ENCODE measurements at regions not wholly inside any gene's neighbourhood (a gene's known extent, or its start where the extent isn't known, plus 50 kb on each side); places are given as distances from the start of the nearest gene placed in this dataset.

DNA sequence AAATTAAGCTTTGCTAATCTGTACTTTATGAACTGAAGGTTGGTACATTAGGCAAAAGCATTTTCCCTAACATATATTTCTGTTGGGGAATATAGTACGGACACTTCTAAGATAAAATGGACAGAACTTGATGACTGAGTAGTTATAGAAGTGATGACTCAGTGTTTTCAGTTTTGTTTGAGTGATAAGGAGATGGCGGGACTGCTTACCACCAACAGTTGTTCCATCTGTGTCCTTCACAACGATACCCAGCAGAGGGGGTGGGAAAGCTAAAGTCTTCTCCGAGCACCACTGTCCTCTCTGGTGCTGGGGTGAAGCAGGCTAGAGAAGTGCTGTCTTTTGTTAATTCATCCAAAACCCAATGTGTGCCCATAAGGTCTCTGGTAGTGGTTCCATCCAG lies 195.8 kb downstream of the CD47 start:
- DNase-seq, result no peak

DNA sequence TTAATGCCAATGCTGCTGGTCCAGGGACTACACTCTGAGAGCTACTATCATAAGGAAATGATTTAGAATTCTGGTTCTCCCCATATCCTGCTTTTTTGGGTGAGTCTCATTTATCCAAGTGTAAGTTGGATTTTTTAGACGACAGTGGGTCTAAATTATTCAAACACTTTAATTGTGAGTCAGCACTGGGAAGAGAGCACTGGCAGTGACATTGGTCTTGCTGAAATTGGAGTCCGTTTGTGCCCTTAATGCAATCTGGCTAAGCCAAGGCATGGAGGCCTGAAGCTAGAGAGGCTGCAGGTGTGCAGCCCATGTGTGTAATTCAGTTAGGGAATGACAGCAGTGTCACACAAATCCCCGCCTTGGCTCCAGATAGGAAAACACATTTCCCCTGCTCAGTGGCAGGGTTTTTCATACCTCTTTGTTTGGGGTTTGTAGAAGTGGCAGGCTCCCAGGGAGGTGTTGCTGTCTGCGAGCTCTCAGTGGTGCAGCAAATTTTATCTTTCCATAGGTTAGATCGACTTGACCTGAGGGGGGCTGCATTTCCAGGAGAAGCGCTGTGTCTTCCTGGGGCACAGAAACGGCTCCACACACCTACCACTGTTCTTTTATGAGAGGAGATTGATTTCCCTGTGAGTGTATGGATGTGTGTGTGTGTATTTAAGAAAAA lies 197.7 kb downstream of the CD47 start:
- DNase-seq, result no peak

DNA sequence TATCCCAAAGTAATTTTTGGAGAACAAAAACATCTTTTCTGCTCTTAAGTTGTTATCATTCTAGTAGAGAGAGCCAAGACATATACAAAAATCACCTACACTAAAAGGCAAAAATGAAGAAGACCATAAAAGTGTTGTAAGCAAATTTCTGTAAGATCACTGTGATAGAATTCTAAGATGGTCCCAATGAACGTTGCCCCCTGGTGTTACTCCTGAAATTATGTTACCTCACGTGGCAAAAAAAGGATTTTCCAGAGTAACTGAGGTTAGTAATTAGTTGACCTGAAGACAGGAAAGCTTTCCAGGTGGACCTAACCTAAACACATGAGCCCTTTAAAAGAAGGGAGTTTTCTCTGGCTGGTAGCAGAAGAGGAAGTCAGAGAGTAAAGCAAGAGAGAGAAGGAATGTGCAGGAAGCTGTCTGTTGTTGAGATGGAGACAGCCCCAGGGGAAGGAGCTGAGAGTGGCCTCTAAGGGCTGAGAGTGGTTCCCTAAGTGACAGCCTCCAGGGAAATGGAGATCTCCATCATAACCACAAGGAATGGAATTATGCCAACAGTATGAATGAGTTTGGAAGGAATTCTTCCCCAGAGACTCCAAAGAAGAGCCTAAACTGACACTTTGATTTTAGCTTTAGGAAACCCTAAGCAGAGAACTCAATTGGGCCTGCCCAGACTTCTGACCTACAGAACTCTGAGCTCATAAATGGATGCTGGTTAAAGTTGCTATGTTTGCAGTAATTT lies 205.9 kb downstream of the CD47 start:
- peak; percentile 89 for DNase-seq

DNA sequence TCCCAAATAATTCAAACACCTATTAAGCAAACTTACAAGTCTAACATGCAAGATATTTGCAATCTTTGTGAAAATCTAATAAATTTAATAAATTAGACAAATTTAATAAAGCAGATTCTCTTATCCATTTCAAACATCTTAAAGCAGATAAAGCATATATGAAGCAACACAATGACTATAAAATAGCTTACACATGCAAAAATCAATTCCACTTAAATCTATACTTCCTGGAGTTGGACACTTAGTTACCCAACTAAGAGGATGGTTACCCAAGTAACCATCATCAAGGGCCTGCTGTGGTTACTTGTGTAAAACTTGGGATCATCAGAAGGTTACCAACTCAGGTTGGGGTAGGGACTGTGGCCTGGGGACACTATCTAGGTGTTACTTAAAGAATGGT lies 206.8 kb downstream of the CD47 start:
- no peak for DNase-seq

DNA sequence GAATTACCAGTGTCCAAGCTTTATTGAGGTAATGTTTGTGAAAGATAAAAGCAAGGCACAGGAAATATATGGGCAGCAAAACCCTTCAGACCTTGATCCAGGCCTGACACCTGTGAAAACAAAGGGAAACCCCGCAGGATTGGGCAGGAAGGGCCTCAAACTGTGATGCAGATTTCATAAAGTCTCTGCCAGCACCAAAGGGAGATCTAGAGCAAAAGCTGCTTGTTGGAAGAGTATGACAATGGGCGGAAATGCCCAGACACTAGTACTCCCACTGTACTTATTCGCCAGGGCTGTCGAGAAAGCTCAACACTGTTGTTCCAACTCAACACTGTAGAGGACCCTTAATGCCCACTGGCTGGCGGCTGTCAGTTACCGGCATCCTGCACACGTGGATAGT lies 207.9 kb downstream of the CD47 start:
- no peak for DNase-seq

DNA sequence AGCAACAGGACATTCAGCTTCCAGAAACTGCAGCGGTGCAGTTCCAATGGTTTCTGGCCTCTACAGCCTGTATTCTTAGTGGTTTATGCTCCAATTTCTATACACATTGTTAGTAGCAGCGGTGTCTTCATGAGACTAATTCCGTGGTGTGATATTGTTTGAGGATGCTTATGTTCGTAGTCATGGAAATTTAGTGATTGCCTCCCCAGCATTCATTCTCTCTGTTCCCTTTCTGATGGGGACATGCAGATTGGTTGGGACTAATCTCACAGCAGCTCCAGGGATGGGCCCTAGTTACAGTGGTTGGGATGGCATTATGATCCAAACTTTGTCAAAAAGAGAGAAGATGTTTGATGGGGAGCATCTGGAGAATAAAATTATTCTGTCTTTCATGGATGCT lies 208.6 kb downstream of the CD47 start:
- DNase-seq, result no peak

DNA sequence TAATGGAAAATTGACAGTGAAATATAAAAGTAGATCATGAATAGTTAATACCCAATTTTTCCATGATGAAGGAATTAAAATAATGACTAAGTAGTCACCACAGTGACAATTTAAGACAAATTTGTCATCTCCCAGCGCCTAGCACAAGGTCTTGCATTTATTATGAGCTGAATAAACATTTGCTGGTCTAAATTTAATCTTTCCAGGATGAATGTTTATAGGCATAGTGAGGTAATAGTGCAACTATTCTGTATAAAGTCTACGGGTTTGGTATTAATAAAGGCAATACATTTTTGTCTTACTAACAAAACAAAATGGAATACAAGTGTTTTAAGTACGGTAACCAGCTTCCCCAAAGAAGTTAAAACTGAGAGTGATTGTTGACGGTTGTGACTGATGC lies 209.3 kb downstream of the CD47 start:
- no peak for DNase-seq

DNA sequence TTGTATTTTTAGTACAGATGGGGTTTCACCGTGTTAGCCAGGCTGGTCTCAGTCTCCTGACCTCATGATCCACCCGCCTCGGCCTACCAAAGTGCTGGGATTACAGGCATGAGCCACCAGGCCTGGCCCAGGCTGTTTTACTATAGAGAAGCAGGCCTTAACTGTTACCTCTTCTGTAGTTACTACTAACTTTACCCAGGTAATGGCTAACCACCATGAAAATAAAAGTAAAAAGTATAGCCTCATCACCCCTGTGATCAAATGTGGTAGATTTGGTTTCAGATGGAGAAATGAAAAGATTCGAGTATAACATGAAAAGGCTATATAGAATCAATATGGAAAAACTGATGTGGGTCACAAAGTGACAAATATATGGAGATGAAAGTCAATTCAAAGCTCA lies 210.1 kb downstream of the CD47 start:
- DNase-seq, result no peak

DNA sequence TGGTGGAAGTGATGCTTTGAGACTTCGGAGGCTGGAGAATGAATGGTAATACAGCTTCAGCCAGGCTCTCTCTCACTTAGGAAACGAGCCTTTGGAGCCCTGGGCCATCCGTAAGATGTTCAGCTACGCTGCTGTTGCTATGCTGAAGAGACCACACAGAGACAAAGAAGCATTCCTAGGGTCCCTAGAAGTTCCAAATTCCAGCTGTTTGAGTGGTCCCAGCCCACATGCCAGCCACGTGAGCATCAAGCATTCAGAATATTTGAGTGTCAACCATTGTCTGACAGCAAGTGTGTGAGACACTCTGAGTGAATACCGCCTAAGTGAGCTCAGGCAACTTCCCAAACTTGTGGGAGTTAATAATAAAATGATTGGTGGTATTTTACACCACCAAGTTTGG lies 212.9 kb downstream of the CD47 start:
- peak; percentile 75 for DNase-seq

DNA sequence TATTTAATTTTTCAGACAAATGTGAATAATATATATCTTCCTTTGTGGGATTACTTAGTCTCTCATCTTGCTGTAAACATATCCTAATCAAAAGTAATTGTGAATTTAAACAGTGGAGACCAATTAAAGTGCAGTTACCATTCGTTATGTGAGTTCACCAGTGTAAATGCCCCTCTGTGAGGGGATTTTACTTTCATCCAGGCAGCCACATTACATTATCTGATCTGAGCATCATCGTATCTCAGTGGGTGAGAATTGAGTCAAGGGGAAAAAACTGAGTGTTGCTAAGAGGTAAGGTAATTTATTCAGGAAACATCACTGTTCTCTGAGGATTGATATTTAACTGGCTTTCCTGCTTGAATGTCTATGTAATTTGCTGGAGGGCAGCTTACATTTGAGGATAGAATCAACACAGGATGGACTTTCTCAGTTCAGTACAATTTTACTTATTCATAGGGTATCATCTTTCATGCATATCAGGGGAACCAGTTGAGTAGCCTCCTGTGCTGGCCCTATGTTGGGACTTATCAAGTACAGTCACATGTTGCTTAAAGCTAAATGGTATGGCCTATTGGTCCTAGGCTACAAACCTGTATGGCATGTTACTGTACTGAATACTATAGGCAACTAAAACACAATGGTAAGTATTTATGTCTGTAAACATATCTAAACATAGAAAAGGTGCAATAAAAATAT lies 219.7 kb downstream of the CD47 start:
- DNase-seq, result no peak

DNA sequence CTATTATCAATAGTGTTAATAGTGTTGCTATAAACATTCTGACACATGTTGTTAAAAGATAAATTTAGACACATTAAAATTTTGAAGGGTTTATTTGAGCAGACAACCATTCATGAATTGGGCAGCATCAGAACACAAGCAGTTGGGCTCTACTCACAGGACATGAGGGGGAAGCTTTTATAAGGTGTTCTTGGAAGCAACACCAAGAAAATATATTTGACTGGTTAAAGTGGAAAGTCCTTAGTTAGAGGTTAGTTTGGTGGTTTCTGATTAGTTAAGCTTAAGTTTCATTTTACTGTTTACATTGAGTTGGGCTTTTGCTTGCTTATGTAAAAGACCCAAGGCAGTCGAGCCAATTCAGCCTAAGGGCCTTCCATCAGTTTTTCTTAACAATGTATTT lies 220.7 kb downstream of the CD47 start:
- DNase-seq, result no peak

DNA sequence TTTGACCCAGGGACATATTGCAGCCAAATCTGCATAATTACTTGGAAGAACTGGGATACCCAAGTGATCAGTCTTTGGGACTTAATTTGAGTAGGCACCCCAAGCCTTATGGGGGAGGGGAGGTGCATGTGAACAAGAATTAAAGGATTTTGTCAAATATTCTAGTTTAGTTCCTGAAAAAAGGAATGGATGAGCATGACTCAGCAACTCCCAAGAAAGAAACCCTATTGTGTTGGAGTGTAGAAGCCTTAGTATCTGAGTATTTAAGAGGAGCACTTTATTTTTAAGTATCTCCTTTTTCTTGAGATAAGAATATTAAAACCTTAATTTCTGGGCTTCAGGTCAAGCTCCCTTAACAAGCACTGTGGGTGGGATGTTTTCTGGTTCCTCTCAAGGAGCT lies 222.4 kb downstream of the CD47 start:
- no peak for DNase-seq

DNA sequence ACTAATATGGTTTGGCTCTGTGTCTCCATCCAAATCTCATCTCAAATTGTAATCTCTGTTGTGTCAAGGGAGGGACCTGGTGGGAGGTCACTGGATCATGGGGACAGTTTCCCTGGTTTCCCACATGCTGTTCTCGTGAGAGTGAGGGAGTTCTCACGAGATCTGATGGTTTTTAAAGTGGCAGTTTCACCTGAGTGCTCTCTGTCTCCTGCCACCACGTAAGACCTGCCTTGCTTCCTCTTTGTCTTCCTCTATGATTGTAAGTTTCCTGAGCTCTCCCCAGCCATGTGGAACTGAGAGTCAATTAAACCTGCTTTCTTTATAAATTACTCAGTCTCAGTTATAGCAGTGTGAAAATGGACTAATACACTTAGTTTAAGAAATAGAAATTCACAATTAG lies 228.9 kb downstream of the CD47 start:
- DNase-seq, result no peak

DNA sequence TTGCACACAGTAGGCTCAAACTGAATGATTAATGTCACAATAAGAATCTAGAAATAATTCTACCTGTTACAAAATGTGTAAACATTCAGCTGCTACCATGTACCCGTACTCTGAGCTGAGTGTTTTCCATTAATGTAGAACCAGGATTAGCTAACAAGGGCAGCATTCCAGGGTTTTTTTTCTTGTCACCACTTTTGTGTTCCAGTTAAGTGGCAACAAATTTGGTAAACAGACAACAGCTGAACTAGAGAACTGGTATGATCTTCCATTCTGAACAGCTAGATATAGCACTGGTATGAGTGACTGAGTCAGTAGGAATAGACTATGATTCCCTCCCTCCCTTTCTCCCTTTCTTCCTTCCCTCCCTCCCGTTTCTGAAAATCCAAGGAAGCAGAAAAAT lies 229.4 kb downstream of the CD47 start:
- DNase-seq, result no peak
